ENCODE measurements at regions not wholly inside any gene's neighbourhood (a gene's known extent, or its start where the extent isn't known, plus 50 kb on each side); places are given as distances from the start of the nearest gene placed in this dataset.

DNA sequence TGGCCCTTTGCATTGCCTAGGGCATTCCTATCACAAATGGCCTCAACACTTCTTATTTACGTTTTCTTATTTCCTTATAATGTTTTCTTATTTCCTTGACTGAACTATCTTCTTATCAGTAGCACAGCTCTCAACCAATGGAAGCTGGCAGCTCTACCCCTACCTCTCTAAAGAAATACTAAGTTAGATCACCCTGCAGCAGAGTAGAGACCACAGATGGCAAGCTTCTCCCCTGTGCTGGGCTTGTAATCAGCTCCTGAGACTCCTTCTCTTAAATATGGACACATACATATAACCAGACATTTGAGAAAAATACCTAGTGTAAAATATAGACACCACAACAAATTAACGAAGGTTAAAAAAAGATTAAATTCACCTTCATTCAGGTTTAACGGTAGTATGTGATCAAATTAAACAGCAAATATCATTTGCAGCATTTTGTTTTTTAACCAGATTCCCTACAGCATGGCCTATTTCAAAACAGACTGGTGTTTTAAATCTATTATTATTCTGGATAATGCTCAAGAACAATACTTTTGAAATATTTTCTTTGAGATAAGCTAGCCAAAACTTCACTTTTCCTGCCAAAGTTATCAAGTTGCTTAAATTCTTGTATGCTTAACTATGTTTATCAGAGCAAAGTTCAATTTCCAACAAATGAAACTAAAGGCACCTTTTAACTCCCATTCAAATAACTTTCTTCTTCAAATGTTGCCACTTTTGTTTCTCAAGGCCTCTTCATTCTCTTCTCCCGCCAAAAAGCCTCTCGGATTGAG lies 54.3 kb downstream of the SLC41A2 start:
- TF ChIP-seq, protein P1, sequence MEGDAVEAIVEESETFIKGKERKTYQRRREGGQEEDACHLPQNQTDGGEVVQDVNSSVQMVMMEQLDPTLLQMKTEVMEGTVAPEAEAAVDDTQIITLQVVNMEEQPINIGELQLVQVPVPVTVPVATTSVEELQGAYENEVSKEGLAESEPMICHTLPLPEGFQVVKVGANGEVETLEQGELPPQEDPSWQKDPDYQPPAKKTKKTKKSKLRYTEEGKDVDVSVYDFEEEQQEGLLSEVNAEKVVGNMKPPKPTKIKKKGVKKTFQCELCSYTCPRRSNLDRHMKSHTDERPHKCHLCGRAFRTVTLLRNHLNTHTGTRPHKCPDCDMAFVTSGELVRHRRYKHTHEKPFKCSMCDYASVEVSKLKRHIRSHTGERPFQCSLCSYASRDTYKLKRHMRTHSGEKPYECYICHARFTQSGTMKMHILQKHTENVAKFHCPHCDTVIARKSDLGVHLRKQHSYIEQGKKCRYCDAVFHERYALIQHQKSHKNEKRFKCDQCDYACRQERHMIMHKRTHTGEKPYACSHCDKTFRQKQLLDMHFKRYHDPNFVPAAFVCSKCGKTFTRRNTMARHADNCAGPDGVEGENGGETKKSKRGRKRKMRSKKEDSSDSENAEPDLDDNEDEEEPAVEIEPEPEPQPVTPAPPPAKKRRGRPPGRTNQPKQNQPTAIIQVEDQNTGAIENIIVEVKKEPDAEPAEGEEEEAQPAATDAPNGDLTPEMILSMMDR (IDR thresholded peaks at IDR 0.05), result no peak
- no peak for TF ChIP-seq POLR2AphosphoS5 (IDR thresholded peaks at IDR 0.05; ENCODE audit: low read depth, low read length)
- TF ChIP-seq, protein P2, sequence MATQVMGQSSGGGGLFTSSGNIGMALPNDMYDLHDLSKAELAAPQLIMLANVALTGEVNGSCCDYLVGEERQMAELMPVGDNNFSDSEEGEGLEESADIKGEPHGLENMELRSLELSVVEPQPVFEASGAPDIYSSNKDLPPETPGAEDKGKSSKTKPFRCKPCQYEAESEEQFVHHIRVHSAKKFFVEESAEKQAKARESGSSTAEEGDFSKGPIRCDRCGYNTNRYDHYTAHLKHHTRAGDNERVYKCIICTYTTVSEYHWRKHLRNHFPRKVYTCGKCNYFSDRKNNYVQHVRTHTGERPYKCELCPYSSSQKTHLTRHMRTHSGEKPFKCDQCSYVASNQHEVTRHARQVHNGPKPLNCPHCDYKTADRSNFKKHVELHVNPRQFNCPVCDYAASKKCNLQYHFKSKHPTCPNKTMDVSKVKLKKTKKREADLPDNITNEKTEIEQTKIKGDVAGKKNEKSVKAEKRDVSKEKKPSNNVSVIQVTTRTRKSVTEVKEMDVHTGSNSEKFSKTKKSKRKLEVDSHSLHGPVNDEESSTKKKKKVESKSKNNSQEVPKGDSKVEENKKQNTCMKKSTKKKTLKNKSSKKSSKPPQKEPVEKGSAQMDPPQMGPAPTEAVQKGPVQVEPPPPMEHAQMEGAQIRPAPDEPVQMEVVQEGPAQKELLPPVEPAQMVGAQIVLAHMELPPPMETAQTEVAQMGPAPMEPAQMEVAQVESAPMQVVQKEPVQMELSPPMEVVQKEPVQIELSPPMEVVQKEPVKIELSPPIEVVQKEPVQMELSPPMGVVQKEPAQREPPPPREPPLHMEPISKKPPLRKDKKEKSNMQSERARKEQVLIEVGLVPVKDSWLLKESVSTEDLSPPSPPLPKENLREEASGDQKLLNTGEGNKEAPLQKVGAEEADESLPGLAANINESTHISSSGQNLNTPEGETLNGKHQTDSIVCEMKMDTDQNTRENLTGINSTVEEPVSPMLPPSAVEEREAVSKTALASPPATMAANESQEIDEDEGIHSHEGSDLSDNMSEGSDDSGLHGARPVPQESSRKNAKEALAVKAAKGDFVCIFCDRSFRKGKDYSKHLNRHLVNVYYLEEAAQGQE (IDR thresholded peaks at IDR 0.05; ENCODE audit: insufficient read depth in 1 of 2, low read depth in 2 of 2, low read length in 1 of 2), result no peak
